ENCODE measurements at regions not wholly inside any gene's neighbourhood (a gene's known extent, or its start where the extent isn't known, plus 50 kb on each side); places are given as distances from the start of the nearest gene placed in this dataset.
"Not testable (repeated sequence)": the region's sequence is repeated elsewhere in the genome, so short reads cannot be mapped to it uniquely, and the experiment has no call there.

GRCh38 chr2:234405462-234405861, 91.4 kb downstream of the ARL4C start:
- DNase-seq: no peak

GRCh38 chr2:234404957-234405356, 91.9 kb downstream of the ARL4C start:
- no peak for DNase-seq

DNA sequence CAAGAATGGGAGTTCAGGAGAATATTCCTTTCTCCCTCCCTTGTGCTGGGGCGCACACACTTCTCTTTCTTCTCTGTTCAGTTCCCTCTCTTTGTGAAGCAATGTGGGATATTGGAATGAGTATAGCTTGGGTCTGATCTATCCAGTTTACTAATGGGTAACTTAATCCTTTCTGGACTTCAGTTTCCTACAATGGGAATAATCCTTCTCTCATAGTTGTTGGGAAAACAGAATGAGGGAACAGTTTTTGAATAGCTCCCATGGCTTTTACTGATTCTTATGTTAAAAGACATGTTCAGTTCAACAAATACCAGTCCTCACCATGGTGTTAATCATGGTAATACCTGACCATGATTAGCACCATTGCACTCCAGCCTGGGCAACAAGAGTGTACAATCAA, 93.1 kb downstream of the ARL4C start:
- DNase-seq: no peak

- no peak for DNase-seq
Observed at GRCh38 chr2:234403074-234403473, 93.8 kb downstream of the ARL4C start.

- DNase-seq: no peak
Observed at GRCh38 chr2:234401426-234401825, 95.5 kb downstream of the ARL4C start.

DNA sequence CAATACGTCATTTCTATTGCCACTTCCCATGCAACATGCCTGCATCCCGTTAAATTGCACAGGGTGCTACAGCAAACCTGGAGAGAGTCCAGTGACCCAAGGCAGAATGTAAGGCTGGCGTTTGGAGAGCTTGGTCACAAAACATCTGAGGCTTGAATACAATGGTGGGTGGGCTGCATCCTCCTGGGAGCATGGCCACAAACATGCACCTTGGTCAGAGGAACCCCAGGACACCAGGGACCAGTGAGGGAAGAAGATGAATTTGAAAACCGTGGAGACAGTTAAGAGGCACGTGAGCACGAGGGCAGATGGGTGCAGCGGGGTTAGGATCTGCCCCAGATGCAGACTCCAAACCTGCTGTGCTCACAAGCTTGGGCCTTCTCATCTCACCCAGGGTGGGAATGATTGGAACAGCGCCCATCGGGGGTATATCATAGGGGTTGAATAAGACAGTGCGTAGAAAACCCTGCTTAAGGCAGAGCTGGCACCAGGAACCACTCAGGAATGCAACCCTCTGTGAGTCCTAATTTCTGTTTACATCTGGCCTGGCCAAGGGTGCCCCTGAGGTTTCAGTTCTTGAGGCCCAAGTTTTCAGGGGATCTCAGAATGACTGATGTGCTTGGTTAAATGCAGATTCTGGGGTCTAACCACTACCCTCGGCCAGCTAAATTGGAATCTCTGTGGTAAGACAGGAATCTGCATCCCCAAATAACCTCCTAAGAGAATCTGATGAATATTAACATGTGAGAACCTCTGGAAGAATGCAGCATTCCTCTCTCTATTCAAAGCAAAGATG, 97.2 kb downstream of the ARL4C start:
- no peak for DNase-seq

GRCh38 chr2:234398531-234398930, 98.3 kb downstream of the ARL4C start:
- DNase-seq: no peak

GRCh38 chr2:234395891-234396420, 100.9 kb downstream of the ARL4C start:
- DNase-seq: peak; percentile 95 to 96

DNA sequence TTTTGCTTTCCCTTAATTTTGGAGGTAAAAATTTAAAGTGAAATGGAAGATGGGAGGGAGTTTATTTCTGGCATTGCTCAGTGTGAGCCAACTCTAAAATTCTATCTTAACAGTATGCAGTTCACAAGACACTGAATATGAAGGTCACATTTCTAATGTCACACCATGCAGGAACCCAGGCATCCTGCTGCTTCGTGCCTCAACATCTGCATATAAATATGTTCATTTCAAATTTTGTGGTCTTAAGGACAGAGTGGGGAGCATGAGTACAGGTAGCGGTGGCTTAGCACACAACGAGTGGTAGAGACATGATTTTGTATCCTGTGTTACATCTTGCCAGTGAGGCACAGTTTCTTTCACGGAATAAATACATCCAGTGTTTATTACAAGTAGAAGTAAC, 102.4 kb downstream of the ARL4C start:
- DNase-seq: no peak

DNA sequence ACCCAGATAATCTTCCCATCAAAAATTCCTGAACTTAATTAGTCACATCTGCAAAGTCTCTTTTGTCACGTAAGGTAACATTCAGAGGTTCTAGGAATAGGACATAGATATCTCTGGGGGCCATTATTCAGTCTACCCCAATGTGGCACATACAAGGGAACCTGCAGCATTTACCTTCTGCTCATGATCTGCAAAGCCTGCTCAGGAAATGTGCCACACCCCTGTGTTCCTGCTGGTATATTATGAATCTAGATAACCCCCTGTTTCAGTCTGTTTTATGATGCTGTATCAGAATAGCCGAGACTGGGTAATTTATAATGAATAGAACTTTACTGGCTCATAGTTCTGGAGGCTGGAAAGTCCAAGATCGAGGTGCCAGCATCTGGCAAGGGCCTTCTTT, 103.5 kb downstream of the ARL4C start:
- DNase-seq: no peak

- DNase-seq: no peak
Observed at GRCh38 chr2:234392041-234392615, 104.8 kb downstream of the ARL4C start.

- no peak for DNase-seq
Observed at GRCh38 chr2:234391625-234392024, 105.3 kb downstream of the ARL4C start.

- not testable (repeated sequence) for DNase-seq
Observed at GRCh38 chr2:234389661-234390060, 107.2 kb downstream of the ARL4C start.

DNA sequence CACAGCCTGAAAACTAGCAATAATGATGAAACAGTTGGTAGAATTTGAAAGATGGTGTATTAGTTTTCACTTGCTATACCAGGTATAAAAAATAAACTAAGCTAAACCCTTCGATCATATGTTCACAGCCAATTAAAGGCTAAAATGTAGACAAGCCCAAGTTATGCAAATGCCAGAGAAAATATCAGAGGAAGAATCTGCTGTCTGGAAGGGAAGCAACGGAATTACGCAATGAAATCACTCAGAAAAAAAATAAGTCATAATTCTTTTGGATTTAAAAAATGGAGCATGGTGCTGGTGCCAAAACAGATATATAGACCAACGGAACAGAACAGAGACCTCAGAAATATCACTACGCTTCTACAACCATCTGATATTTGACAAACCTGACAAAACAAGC, 108.3 kb downstream of the ARL4C start:
- no peak for DNase-seq

- no peak for DNase-seq
Observed at GRCh38 chr2:234386971-234387370, 109.9 kb downstream of the ARL4C start.

- DNase-seq: no peak
Observed at GRCh38 chr2:234382131-234382530, 114.8 kb downstream of the ARL4C start.

DNA sequence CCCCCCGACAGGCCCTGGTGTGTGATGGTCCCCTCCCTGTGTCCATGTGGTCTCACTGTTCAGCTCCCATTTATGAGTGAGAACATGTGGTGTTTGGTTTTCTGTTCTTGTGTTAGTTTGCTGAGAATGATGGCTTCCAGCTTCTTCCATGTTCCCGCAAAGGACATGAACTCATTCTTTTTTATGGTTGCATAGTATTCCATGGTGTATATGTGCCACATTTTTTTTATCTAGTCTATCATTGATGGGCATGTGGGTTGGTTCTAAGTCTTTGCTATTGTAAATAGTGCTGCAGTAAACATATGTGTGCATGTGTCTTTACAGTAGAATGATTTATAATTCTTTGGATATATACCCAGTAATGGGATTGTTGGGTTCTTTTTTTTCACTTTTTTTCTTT, 117.9 kb downstream of the ARL4C start:
- not testable (repeated sequence) for DNase-seq

GRCh38 chr2:234378440-234378839, 118.4 kb downstream of the ARL4C start:
- DNase-seq: no peak

GRCh38 chr2:234377761-234378391, 119.0 kb downstream of the ARL4C start:
- DNase-seq: no peak

- DNase-seq: no peak
Observed at GRCh38 chr2:234376229-234376628, 120.7 kb downstream of the ARL4C start.

DNA sequence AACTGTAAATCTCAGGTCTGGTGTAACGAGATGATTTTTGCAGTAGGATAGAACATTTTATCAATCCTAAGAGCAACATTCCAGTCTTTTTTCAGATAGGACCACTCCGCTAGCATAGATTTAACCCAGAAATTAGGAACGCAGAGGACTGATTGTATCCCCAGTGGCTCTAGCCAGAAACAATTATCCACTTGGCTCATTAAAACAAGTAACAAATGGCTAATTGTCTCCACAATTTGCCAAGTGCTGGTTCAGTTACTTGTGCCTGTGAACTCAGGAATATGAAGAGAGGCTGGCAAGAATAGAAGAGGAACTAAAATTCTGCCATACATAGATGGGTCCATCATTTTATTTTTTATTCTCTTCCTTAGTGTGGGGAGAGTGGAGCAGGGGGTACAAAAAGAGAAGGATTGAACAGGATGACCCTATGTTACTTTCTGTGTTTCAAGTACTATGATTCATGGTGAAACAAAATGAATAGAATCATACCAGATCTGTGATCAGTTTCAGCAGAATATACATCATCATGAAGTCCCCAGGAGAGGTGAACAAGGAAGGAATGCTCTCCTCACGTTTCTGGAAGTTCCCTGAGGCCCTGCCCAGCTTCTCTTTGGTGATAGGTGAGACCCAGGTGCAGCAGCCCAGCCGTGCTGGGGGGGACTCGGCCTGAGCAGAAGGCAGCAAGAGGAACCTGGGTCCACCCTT, 121.6 kb downstream of the ARL4C start:
- DNase-seq: no peak

- DNase-seq: no peak
Observed at GRCh38 chr2:234374736-234375135, 122.1 kb downstream of the ARL4C start.

DNA sequence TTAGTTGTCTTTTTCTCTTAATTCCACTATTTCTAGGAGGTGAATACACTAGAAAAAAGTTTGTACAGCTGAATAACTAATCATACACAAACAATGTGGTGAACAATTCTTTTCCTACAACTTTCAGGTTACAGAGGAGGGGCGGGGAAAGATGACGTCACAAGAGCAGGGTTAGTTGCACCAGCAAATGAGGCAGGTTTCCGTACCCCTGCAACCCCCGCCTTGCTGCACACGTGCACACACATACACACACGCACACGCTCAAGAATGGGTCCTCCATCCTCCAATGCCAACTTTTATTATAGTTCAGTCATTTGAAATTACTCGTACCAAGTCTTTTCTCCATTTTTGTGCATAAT, 122.8 kb downstream of the ARL4C start:
- DNase-seq: no peak
